ENCODE measurements at regions not wholly inside any gene's neighbourhood (a gene's known extent, or its start where the extent isn't known, plus 50 kb on each side); places are given as distances from the start of the nearest gene placed in this dataset.

- in situ Hi-C loops (cut with MboI; ENCODE audit: low sequenced_read_pairs), result loop anchor here (25.0 kb wide), 2 partner anchors 135 to 685 kb away; no protein-coding TSS in a partner anchor
These were observed 91.1 kb upstream of the ATP11B start for GRCh38 chr3:182702216-182702615.

GRCh38 chr3:182703233-182703632 is 90.1 kb upstream of the ATP11B start:
- in situ Hi-C loops (cut with MboI; ENCODE audit: low sequenced_read_pairs), result loop anchor here (25.0 kb wide), 2 partner anchors 134 to 684 kb away; no protein-coding TSS in a partner anchor

GRCh38 chr3:182704926-182705325 is 88.4 kb upstream of the ATP11B start:
- in situ Hi-C loops (cut with MboI; ENCODE audit: low sequenced_read_pairs), result loop anchor here (25.0 kb wide), 2 partner anchors 132 to 682 kb away; no protein-coding TSS in a partner anchor

GRCh38 chr3:182708810-182709209 is 84.5 kb upstream of the ATP11B start:
- in situ Hi-C loops (cut with MboI; ENCODE audit: low sequenced_read_pairs), result loop anchor here (25.0 kb wide), 2 partner anchors 128 to 678 kb away; no protein-coding TSS in a partner anchor

GRCh38 chr3:182709306-182709705 is 84.0 kb upstream of the ATP11B start:
- in situ Hi-C loops (cut with MboI; ENCODE audit: low sequenced_read_pairs), result loop anchor here (25.0 kb wide), 2 partner anchors 128 to 678 kb away; no protein-coding TSS in a partner anchor

GRCh38 chr3:182710557-182711157 is 82.6 kb upstream of the ATP11B start:
- in situ Hi-C loops (cut with MboI; ENCODE audit: low sequenced_read_pairs), result loop anchor here (25.0 kb wide), 2 partner anchors 127 to 677 kb away; no protein-coding TSS in a partner anchor

- in situ Hi-C loops (cut with MboI; ENCODE audit: low sequenced_read_pairs), result loop anchor here (25.0 kb wide), 2 partner anchors 126 to 676 kb away; no protein-coding TSS in a partner anchor
These were observed 82.0 kb upstream of the ATP11B start for GRCh38 chr3:182711261-182711683.

- in situ Hi-C loops (cut with MboI; ENCODE audit: low sequenced_read_pairs), result loop anchor here (25.0 kb wide), 2 partner anchors 125 to 675 kb away; no protein-coding TSS in a partner anchor
These were observed 81.5 kb upstream of the ATP11B start for GRCh38 chr3:182711853-182712252.

GRCh38 chr3:182713111-182713510 is 80.2 kb upstream of the ATP11B start:
- in situ Hi-C loops (cut with MboI; ENCODE audit: low sequenced_read_pairs), result loop anchor here (25.0 kb wide), 2 partner anchors 124 to 674 kb away; no protein-coding TSS in a partner anchor

GRCh38 chr3:182713743-182714517 is 79.4 kb upstream of the ATP11B start:
- in situ Hi-C loops (cut with MboI; ENCODE audit: low sequenced_read_pairs), result loop anchor here (25.0 kb wide), 2 partner anchors 123 to 673 kb away; no protein-coding TSS in a partner anchor

- in situ Hi-C loops (cut with MboI; ENCODE audit: low sequenced_read_pairs), result loop anchor here (25.0 kb wide), 2 partner anchors 122 to 672 kb away; no protein-coding TSS in a partner anchor
These were observed 78.3 kb upstream of the ATP11B start for GRCh38 chr3:182715006-182715405.

- in situ Hi-C loops (cut with MboI; ENCODE audit: low sequenced_read_pairs), result loop anchor here (25.0 kb wide), 2 partner anchors 121 to 671 kb away; no protein-coding TSS in a partner anchor
These were observed 77.1 kb upstream of the ATP11B start for GRCh38 chr3:182716114-182716688.

- in situ Hi-C loops (cut with MboI; ENCODE audit: low sequenced_read_pairs), result loop anchor here (25.0 kb wide), 2 partner anchors 120 to 670 kb away; no protein-coding TSS in a partner anchor
These were observed 76.1 kb upstream of the ATP11B start for GRCh38 chr3:182717216-182717615.

- in situ Hi-C loops (cut with MboI; ENCODE audit: low sequenced_read_pairs), result loop anchor here (25.0 kb wide), 2 partner anchors 114 to 664 kb away; no protein-coding TSS in a partner anchor
These were observed 70.4 kb upstream of the ATP11B start for GRCh38 chr3:182722907-182723306.

- in situ Hi-C loops (cut with MboI; ENCODE audit: low sequenced_read_pairs), result loop anchor here (25.0 kb wide), 2 partner anchors 114 to 664 kb away; no protein-coding TSS in a partner anchor
These were observed 69.7 kb upstream of the ATP11B start for GRCh38 chr3:182723596-182723995.

GRCh38 chr3:182725372-182726251 is 67.7 kb upstream of the ATP11B start:
- in situ Hi-C loops (cut with MboI; ENCODE audit: low sequenced_read_pairs), result no loop called here

- in situ Hi-C loops (cut with MboI; ENCODE audit: low sequenced_read_pairs), result no loop called here
These were observed 66.8 kb upstream of the ATP11B start for GRCh38 chr3:182726258-182727142.

- in situ Hi-C loops (cut with MboI; ENCODE audit: low sequenced_read_pairs), result no loop called here
These were observed 65.1 kb upstream of the ATP11B start for GRCh38 chr3:182728238-182728637.

Data from HL-60/S4 treated with phorbol 12-myristate 13-acetate at 8.2 ng/mL for 4 days and 3 days (cell line).